ENCODE measurements at regions not wholly inside any gene's neighbourhood (a gene's known extent, or its start where the extent isn't known, plus 50 kb on each side); places are given as distances from the start of the nearest gene placed in this dataset.

DNA sequence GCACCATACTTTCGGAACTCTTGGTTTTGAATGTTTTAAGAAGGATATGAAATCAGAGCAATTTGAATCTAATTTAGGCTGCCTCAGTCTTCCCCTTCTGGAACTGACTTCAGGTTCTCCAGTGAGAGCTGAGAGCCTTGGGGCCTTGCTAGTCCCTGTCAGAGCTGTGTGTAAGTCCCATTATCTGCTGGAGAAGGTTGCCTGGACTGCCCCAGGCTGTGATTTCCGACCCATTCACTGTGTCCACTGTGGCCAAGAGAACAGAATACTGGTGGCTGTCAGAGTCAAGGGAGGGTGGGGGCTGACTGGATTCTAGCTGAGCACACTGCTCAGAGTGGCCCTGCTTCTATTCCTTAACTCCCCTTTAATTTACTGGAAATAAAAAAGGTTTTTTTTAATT lies 278.0 kb downstream of the KCNS3 start:
- Histone ChIP-seq H3K4me3 (ENCODE audit: low read depth, low read length, poor library complexity, severe bottlenecking) (no peak overlapping the region), H3K79me2 (ENCODE audit: insufficient read depth, low read length) (no peaks in the 10 kb centered on the region), H3K4me1 (ENCODE audit: insufficient read depth, low read length, severe bottlenecking) (no peaks in the 10 kb centered on the region), H3K4me2 (ENCODE audit: low read length) (no peak overlapping the region), H3K9me3 (ENCODE audit: low read length) (no peaks in the 10 kb centered on the region), H3K9ac (ENCODE audit: low read length) (no peak overlapping the region), H3F3A (ENCODE audit: insufficient read depth, low read length) (no peaks in the 10 kb centered on the region), H2AFZ (ENCODE audit: low read length) (no peak overlapping the region), H3K27me3 (ENCODE audit: insufficient read depth, low read length) (no peaks in the 10 kb centered on the region), H3K27ac (ENCODE audit: low read depth, low read length, poor library complexity, severe bottlenecking) (no peak overlapping the region), H3K36me3 (ENCODE audit: insufficient read depth, low read length) (no peaks in the 10 kb centered on the region), H4K20me1 (ENCODE audit: insufficient read depth, low read length) (no peaks in the 10 kb centered on the region), H3K9me2 (ENCODE audit: low read depth, low read length) (no peaks in the 10 kb centered on the region)
- TF ChIP-seq, protein P1, sequence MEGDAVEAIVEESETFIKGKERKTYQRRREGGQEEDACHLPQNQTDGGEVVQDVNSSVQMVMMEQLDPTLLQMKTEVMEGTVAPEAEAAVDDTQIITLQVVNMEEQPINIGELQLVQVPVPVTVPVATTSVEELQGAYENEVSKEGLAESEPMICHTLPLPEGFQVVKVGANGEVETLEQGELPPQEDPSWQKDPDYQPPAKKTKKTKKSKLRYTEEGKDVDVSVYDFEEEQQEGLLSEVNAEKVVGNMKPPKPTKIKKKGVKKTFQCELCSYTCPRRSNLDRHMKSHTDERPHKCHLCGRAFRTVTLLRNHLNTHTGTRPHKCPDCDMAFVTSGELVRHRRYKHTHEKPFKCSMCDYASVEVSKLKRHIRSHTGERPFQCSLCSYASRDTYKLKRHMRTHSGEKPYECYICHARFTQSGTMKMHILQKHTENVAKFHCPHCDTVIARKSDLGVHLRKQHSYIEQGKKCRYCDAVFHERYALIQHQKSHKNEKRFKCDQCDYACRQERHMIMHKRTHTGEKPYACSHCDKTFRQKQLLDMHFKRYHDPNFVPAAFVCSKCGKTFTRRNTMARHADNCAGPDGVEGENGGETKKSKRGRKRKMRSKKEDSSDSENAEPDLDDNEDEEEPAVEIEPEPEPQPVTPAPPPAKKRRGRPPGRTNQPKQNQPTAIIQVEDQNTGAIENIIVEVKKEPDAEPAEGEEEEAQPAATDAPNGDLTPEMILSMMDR (IDR thresholded peaks at IDR 0.05; ENCODE audit: low read length), result no peak
- no peak for TF ChIP-seq EZH2 (IDR thresholded peaks at IDR 0.05; ENCODE audit: borderline replicate concordance, low read length)

DNA sequence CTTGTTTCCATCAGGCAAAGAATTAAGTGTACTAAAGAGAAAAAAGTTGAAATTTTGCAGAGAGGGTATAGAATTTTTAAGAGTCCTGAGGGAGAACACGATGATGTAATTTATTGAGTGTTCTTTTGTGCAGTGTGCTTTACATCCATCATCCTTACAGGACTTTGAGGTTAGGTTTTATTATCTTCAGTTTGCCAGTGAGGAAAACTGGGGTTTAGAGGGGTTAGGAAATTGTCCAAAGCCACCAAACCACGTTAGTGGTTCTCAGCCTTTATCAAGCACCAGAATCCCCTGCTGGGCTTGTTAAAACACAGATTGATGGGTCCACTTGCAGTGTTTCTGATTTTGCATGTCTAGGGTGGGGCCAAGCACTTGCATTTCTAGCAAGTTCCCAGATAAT lies 277.5 kb downstream of the KCNS3 start:
- H3K4me3 ChIP-seq (ENCODE audit: low read depth, low read length, poor library complexity, severe bottlenecking), result no peak overlapping the region
- H3K27ac ChIP-seq (ENCODE audit: low read depth, low read length, poor library complexity, severe bottlenecking), result no peak overlapping the region
- no peak overlapping the region for H3K9ac ChIP-seq (ENCODE audit: low read length)
- H3K4me1 ChIP-seq (ENCODE audit: insufficient read depth, low read length, severe bottlenecking), result no peaks in the 10 kb centered on the region
- no peak for TF ChIP-seq EZH2 (IDR thresholded peaks at IDR 0.05; ENCODE audit: borderline replicate concordance, low read length)
- TF ChIP-seq, protein P1 (IDR thresholded peaks at IDR 0.05; ENCODE audit: low read length), result no peak
- H3K36me3 ChIP-seq (ENCODE audit: insufficient read depth, low read length), result no peaks in the 10 kb centered on the region
- H4K20me1 ChIP-seq (ENCODE audit: insufficient read depth, low read length), result no peaks in the 10 kb centered on the region
- no peaks in the 10 kb centered on the region for H3K9me3 ChIP-seq (ENCODE audit: low read length)
- H3K9me2 ChIP-seq (ENCODE audit: low read depth, low read length), result no peaks in the 10 kb centered on the region
- no peaks in the 10 kb centered on the region for H3K79me2 ChIP-seq (ENCODE audit: insufficient read depth, low read length)
- H3F3A ChIP-seq (ENCODE audit: insufficient read depth, low read length), result no peaks in the 10 kb centered on the region
- H3K27me3 ChIP-seq (ENCODE audit: insufficient read depth, low read length), result no peaks in the 10 kb centered on the region
- no peak overlapping the region for H3K4me2 ChIP-seq (ENCODE audit: low read length)
- H2AFZ ChIP-seq (ENCODE audit: low read length), result no peak overlapping the region

DNA sequence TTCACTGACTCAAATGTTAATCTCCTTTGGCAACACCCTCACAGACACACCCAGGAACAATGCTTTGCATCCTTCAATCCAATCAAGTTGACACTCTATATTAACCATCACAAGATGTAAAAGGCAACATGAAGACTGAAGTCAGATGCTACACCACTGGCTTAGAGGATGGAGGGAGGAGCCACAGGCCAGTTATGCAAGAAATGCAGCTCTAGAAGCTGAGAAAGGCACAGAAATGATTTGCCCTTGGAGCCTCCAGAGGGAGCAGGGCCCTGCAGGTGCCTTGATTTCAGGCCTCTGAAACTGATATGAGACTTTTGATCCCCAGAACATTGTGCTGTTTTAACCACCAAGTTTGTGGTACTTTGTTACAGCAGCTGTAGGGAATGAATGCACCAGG lies 276.3 kb downstream of the KCNS3 start:
- Histone ChIP-seq H3K9me2 (ENCODE audit: low read depth, low read length) (no peaks in the 10 kb centered on the region), H3K79me2 (ENCODE audit: insufficient read depth, low read length) (no peaks in the 10 kb centered on the region), H3K4me1 (ENCODE audit: insufficient read depth, low read length, severe bottlenecking) (no peaks in the 10 kb centered on the region), H3K36me3 (ENCODE audit: insufficient read depth, low read length) (no peaks in the 10 kb centered on the region), H4K20me1 (ENCODE audit: insufficient read depth, low read length) (no peaks in the 10 kb centered on the region), H3K9me3 (ENCODE audit: low read length) (no peaks in the 10 kb centered on the region), H3K4me2 (ENCODE audit: low read length) (no peak overlapping the region), H3K27me3 (ENCODE audit: insufficient read depth, low read length) (no peaks in the 10 kb centered on the region), H3K9ac (ENCODE audit: low read length) (no peak overlapping the region), H3K4me3 (ENCODE audit: low read depth, low read length, poor library complexity, severe bottlenecking) (no peak overlapping the region), H2AFZ (ENCODE audit: low read length) (no peak overlapping the region), H3F3A (ENCODE audit: insufficient read depth, low read length) (no peaks in the 10 kb centered on the region), H3K27ac (ENCODE audit: low read depth, low read length, poor library complexity, severe bottlenecking) (no peak overlapping the region)
- TF ChIP-seq EZH2 (IDR thresholded peaks at IDR 0.05; ENCODE audit: borderline replicate concordance, low read length), result no peak
- TF ChIP-seq, protein P1 (IDR thresholded peaks at IDR 0.05; ENCODE audit: low read length), result no peak
